ENCODE measurements at regions not wholly inside any gene's neighbourhood (a gene's known extent, or its start where the extent isn't known, plus 50 kb on each side); places are given as distances from the start of the nearest gene placed in this dataset.

GRCh38 chr14:101503431-101504095, 57.7 kb upstream of the DIO3 start:
- TF ChIP-seq, protein P1, sequence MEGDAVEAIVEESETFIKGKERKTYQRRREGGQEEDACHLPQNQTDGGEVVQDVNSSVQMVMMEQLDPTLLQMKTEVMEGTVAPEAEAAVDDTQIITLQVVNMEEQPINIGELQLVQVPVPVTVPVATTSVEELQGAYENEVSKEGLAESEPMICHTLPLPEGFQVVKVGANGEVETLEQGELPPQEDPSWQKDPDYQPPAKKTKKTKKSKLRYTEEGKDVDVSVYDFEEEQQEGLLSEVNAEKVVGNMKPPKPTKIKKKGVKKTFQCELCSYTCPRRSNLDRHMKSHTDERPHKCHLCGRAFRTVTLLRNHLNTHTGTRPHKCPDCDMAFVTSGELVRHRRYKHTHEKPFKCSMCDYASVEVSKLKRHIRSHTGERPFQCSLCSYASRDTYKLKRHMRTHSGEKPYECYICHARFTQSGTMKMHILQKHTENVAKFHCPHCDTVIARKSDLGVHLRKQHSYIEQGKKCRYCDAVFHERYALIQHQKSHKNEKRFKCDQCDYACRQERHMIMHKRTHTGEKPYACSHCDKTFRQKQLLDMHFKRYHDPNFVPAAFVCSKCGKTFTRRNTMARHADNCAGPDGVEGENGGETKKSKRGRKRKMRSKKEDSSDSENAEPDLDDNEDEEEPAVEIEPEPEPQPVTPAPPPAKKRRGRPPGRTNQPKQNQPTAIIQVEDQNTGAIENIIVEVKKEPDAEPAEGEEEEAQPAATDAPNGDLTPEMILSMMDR (IDR thresholded peaks at IDR 0.05): no peak
- TF ChIP-seq POLR2A (IDR thresholded peaks at IDR 0.05): no peak

Data from vagina (tissue), 2 donors.